ENCODE measurements at regions not wholly inside any gene's neighbourhood (a gene's known extent, or its start where the extent isn't known, plus 50 kb on each side); places are given as distances from the start of the nearest gene placed in this dataset.
"Not testable (repeated sequence)": the region's sequence is repeated elsewhere in the genome, so short reads cannot be mapped to it uniquely, and the experiment has no call there.

- TF ChIP-seq, protein P1, sequence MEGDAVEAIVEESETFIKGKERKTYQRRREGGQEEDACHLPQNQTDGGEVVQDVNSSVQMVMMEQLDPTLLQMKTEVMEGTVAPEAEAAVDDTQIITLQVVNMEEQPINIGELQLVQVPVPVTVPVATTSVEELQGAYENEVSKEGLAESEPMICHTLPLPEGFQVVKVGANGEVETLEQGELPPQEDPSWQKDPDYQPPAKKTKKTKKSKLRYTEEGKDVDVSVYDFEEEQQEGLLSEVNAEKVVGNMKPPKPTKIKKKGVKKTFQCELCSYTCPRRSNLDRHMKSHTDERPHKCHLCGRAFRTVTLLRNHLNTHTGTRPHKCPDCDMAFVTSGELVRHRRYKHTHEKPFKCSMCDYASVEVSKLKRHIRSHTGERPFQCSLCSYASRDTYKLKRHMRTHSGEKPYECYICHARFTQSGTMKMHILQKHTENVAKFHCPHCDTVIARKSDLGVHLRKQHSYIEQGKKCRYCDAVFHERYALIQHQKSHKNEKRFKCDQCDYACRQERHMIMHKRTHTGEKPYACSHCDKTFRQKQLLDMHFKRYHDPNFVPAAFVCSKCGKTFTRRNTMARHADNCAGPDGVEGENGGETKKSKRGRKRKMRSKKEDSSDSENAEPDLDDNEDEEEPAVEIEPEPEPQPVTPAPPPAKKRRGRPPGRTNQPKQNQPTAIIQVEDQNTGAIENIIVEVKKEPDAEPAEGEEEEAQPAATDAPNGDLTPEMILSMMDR (IDR thresholded peaks at IDR 0.05), result not testable (repeated sequence)
- TF ChIP-seq EP300, POLR2A (IDR thresholded peaks at IDR 0.05): not testable (repeated sequence)
Measured at GRCh38 chr2:89855752-89856151, 1164.3 kb downstream of the RPIA start.

All from suprapubic skin (tissue), 3 donors.